HepG2 (cell line): ENCODE measurements at regions not wholly inside any gene's neighbourhood (a gene's known extent, or its start where the extent isn't known, plus 50 kb on each side); places are given as distances from the start of the nearest gene placed in this dataset.

Experiments used
- ATAC-seq: fragments of 200-7000 bp; cut with Tn5 transposase; 3 replicates; pipeline ENCODE4 v1.9.1; 2020; ENCODE audit warnings: mild to moderate bottlenecking, moderate library complexity
- BruUV-seq: library from RNA; stranded (reverse); fragments of 400-500 nt; replicated peaks from 2 replicates; lab custom pipeline; 2021; lab: Mats Ljungman, UMichigan
- CTCF ChIA-PET: fragments of 300-600 bp; formaldehyde crosslinking; extraction: SDS; loops from one replicate; lab custom pipeline; 2021; ENCODE audit warnings: low total read pairs, inconsistent platforms, low intra/inter-chr PET ratio; lab: Yijun Ruan, JAX
- POLR2A ChIA-PET: fragments of 350-600 bp; sonication (Branson Sonifier 250); formaldehyde crosslinking; loops from one replicate; lab custom pipeline; 2020; ENCODE audit warnings: antibody characterized with exemption, inconsistent platforms; lab: Yijun Ruan, JAX
- DNase-seq: peaks from one replicate; pipeline ENCODE4 v3.0.0-alpha.2; 2015; ENCODE audit warnings: low spot score
- FAIRE-seq: peaks from 3 replicates; lab custom pipeline; 2011; peaks lifted over from hg19 to GRCh38; lab: Jason Lieb, UNC
- H2AFZ ChIP-seq: one replicate; pipeline ENCODE4 v1.6.1; 2011; ENCODE audit warnings: low read length, inconsistent platforms
- H3K27ac ChIP-seq: fragments of 300-600 bp; 3 replicates; pipeline ENCODE4 v1.8.0; 2011; ENCODE audit warnings: mixed run types, mild to moderate bottlenecking, mixed read lengths, low read length, inconsistent platforms; ENCODE audit not compliant: insufficient read depth; ENCODE audit errors: extremely low read length
- H3K27me3 ChIP-seq, 2 experiments: fragments of 200-600 bp in 1 of 2; 2 replicates in 1 of 2; 3 replicates in 1 of 2; pipeline versions ENCODE4 v1.6.0 to v1.8.0; 2011; ENCODE audit warnings: low read length in 2 of 2, mild to moderate bottlenecking in 2 of 2, moderate library complexity in 2 of 2, inconsistent platforms in 1 of 2; ENCODE audit not compliant: insufficient read depth in 2 of 2, control insufficient read depth in 1 of 2
- H3K36me3 ChIP-seq, 2 experiments: fragments of 200-600 bp in 1 of 2; replicated peaks in 1 of 2; 2 replicates in 1 of 2; 3 replicates in 1 of 2; pipeline versions ENCODE4 v1.5.1 to v1.8.0; 2011; ENCODE audit warnings: low read length in 2 of 2, inconsistent platforms in 1 of 2; ENCODE audit not compliant: insufficient read depth in 2 of 2, control insufficient read depth in 1 of 2
- H3K4me1 ChIP-seq: 2 replicates; pipeline ENCODE4 v1.5.1; 2012; ENCODE audit warnings: low read length, inconsistent platforms; ENCODE audit not compliant: insufficient read depth
- H3K4me2 ChIP-seq: 2 replicates; pipeline ENCODE4 v1.6.0; 2011; ENCODE audit warnings: low read depth, low read length, inconsistent platforms
- H3K4me3 ChIP-seq, 3 experiments: fragments of 200-600 bp in 1 of 3; sonication (generic), shearing (Covaris generic) in 1 of 3; replicated peaks in 1 of 3; 2 replicates each; pipeline ENCODE4 v1.5.1; 2011 to 2016; ENCODE audit warnings: low read length in 3 of 3, inconsistent platforms in 2 of 3, low read depth in 2 of 3, mild to moderate bottlenecking in 2 of 3, control low read depth in 1 of 3, mixed read lengths in 1 of 3; ENCODE audit not compliant: insufficient read depth in 1 of 3
- H3K79me2 ChIP-seq: one replicate; pipeline ENCODE4 v1.6.1; 2011; ENCODE audit warnings: low read length, inconsistent platforms; ENCODE audit not compliant: insufficient read depth
- H3K9ac ChIP-seq: 2 replicates; pipeline ENCODE4 v1.6.0; 2011; ENCODE audit warnings: mild to moderate bottlenecking, low read depth, low read length, inconsistent platforms; ENCODE audit not compliant: insufficient read depth
- H3K9me3 ChIP-seq: 2 replicates; pipeline ENCODE4 v1.5.1; 2012; ENCODE audit warnings: mild to moderate bottlenecking, low read length
- H4K20me1 ChIP-seq: 2 replicates; pipeline ENCODE4 v1.6.0; 2011; ENCODE audit warnings: inconsistent platforms, mild to moderate bottlenecking, low read length, moderate library complexity; ENCODE audit not compliant: insufficient read depth
- BORCS8-MEF2B ChIP-seq: sonication (generic); formaldehyde crosslinking; IDR thresholded peaks from 2 replicates; pipeline ENCODE4 v1.8.0; 2022; ENCODE audit warnings: mild to moderate bottlenecking, missing genetic modification reagents
- CREB1 ChIP-seq, 2 experiments: fragments of 450-650 bp in 1 of 2; IDR thresholded peaks; 2 replicates each; pipeline ENCODE4 v1.6.1; 2016 to 2017; ENCODE audit warnings: control low read depth in 1 of 2, mild to moderate bottlenecking in 1 of 2, missing compliant biosample characterization in 1 of 2, missing genetic modification characterization in 1 of 2
- NFKBIZ ChIP-seq: IDR thresholded peaks from 2 replicates; pipeline ENCODE4 v1.6.1; 2018; ENCODE audit warnings: missing genetic modification reagents, missing compliant biosample characterization
- STAT5B ChIP-seq: sonication (generic); formaldehyde crosslinking; IDR thresholded peaks from 2 replicates; pipeline ENCODE4 v1.4.0; 2020; ENCODE audit warnings: missing genetic modification reagents
- WGBS: methylation state at CpG from one replicate; pipeline ENCODE4 v1.1.6; 2017; ENCODE audit warnings: low lambda C conversion rate; 5-methylcytosine and 5-hydroxymethylcytosine counted together
- in situ Hi-C: cut with HindIII; loops from 2 replicates; pipeline ENCODE4 v1.10.0; 2017; ENCODE audit warnings: low pct_unique_long_range_greater_than_20kb; ENCODE audit not compliant: extremely low pct_ligation_motif_present
- intact Hi-C: fragments of 100-400 bp; cut with micrococcal nuclease; formaldehyde crosslinking; loops from one replicate; pipeline ENCODE4 v1.10.0; 2022; ENCODE audit not compliant: unreplicated experiment
- TF ChIP-seq, protein P1 (sequence below): sonication (generic); formaldehyde crosslinking; conservative IDR thresholded peaks from 2 replicates; pipeline ENCODE4 v1.4.0; 2020; ENCODE audit warnings: missing genetic modification reagents
- TF ChIP-seq, protein P2 (sequence below): sonication (generic); formaldehyde crosslinking; IDR thresholded peaks from 2 replicates; pipeline ENCODE4 v1.8.1; 2023; ENCODE audit warnings: missing genetic modification reagents, mild to moderate bottlenecking, borderline replicate concordance

DNA sequence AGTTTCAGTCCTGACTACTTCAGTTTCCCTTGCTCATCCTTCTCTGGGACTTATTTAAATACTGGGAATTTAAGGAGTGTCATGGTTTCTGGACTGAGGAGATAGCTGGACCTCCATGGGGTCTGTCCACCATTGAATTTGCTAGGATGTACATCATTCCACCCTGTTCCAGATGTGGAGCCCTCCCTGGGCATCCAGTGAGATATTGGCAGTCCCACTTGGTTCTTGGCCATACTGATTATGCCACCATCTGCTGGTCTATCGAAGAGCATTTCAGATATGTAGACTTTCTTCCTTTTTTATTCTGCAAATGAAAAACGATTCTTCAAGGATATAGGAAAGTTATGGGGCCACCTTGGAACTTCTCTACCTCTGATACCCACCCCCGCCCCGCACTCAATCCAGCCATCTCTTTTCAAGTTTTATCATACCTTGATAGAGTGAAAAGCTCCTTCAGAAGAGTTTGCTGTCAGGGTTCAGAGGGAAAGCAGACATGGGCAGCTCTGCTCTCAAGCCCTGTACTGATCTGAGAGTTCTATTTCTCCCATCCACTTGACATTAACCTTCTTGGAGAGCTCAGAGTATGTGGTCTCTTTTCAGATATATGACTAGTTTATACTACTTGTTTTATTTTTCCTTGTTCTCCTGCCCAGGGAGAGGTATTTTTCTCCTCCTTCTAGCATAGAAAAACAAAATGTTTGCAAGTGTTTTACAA lies 490.7 kb upstream of the SGCD start:
- Histone ChIP-seq H4K20me1 (no peaks in the 10 kb centered on the region), H3K27ac (no peak overlapping the region), H3K79me2 (no peaks in the 10 kb centered on the region), H3K9me3 (no peaks in the 10 kb centered on the region), H2AFZ (no peak overlapping the region), H3K4me1 (no peaks in the 10 kb centered on the region), H3K27me3 (no peaks in the 10 kb centered on the region), H3K36me3 (no peaks in the 10 kb centered on the region), H3K4me2 (no peak overlapping the region), H3K4me3 (no peak overlapping the region), H3K9ac (no peak overlapping the region)
- BruUV-seq = no TSS peak
- TF ChIP-seq, protein P1, sequence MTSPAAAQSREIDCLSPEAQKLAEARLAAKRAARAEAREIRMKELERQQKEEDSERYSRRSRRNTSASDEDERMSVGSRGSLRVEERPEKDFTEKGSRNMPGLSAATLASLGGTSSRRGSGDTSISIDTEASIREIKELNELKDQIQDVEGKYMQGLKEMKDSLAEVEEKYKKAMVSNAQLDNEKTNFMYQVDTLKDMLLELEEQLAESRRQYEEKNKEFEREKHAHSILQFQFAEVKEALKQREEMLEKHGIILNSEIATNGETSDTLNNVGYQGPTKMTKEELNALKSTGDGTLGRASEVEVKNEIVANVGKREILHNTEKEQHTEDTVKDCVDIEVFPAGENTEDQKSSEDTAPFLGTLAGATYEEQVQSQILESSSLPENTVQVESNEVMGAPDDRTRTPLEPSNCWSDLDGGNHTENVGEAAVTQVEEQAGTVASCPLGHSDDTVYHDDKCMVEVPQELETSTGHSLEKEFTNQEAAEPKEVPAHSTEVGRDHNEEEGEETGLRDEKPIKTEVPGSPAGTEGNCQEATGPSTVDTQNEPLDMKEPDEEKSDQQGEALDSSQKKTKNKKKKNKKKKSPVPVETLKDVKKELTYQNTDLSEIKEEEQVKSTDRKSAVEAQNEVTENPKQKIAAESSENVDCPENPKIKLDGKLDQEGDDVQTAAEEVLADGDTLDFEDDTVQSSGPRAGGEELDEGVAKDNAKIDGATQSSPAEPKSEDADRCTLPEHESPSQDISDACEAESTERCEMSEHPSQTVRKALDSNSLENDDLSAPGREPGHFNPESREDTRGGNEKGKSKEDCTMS (CRISPR knock-in tag) = no peak
- TF ChIP-seq STAT5B (CRISPR knock-in tag) (no peak), CREB1 (IDR thresholded peaks at IDR 0.05) (no peak), CREB1 (CRISPR knock-in tag; IDR thresholded peaks at IDR 0.05) (no peak), NFKBIZ (CRISPR knock-in tag) (no peak), BORCS8-MEF2B (no peak)
- TF ChIP-seq, protein P2, sequence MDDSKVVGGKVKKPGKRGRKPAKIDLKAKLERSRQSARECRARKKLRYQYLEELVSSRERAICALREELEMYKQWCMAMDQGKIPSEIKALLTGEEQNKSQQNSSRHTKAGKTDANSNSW (CRISPR knock-in tag) = no peak
- intact Hi-C loops (no loop called here), in situ Hi-C loops (no loop called here)
- CTCF ChIA-PET = no interaction called here
- no peak for FAIRE-seq
- ATAC-seq = no peak
- DNase-seq = no peak
- POLR2A ChIA-PET = no interaction called here
- 9% methylated on average over 3 of the region's 4 CpGs for WGBS
